WTC11 (cell line): ENCODE measurements at regions not wholly inside any gene's neighbourhood (a gene's known extent, or its start where the extent isn't known, plus 50 kb on each side); places are given as distances from the start of the nearest gene placed in this dataset.

Experiments used
- MAX ChIP-seq: sonication (generic); formaldehyde crosslinking; IDR thresholded peaks from 2 replicates; pipeline ENCODE4 v1.8.0; 2022; ENCODE audit warnings: mild to moderate bottlenecking, missing genetic modification reagents
- ZNF512 ChIP-seq: sonication (generic); formaldehyde crosslinking; IDR thresholded peaks from 2 replicates; pipeline ENCODE4 v1.8.1; 2022; ENCODE audit warnings: missing genetic modification reagents, borderline replicate concordance
- TF ChIP-seq, protein P1 (sequence below): sonication (generic); formaldehyde crosslinking; IDR thresholded peaks from 2 replicates; pipeline ENCODE4 v1.8.1; 2022; ENCODE audit warnings: mild to moderate bottlenecking, missing genetic modification reagents, moderate library complexity, borderline replicate concordance

DNA sequence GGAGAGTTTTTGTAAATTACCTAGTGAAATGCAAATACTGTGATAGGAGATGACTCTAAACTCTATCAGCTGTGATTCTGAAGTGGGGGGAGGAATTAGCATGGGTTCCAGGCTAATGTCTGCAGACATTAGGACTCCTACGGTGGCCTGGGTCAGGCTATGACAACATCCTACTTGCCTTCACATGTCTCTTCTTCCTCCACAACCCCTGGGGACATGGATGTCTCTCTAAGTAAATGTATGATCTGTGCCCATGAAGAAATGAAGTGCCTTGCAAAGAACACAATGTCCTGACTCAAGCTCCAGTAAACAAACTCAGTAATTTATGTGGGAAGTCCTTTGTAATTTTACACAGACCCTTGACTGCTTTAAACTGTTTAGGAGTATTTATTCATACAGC, 165.8 kb upstream of the EEF1E1 start:
- TF ChIP-seq, protein P1, sequence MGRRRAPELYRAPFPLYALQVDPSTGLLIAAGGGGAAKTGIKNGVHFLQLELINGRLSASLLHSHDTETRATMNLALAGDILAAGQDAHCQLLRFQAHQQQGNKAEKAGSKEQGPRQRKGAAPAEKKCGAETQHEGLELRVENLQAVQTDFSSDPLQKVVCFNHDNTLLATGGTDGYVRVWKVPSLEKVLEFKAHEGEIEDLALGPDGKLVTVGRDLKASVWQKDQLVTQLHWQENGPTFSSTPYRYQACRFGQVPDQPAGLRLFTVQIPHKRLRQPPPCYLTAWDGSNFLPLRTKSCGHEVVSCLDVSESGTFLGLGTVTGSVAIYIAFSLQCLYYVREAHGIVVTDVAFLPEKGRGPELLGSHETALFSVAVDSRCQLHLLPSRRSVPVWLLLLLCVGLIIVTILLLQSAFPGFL (CRISPR knock-in tag): no peak
- TF ChIP-seq MAX (CRISPR knock-in tag) (no peak), ZNF512 (CRISPR knock-in tag) (no peak)
